Keratinocyte (primary cell): ENCODE measurements at regions not wholly inside any gene's neighbourhood (a gene's known extent, or its start where the extent isn't known, plus 50 kb on each side); places are given as distances from the start of the nearest gene placed in this dataset.

ENCODE experiments used
- DNase-seq: peaks from one replicate; pipeline ENCODE4 v3.0.0-alpha.2; 2011; ENCODE audit warnings: low read depth, missing footprints, low spot score
- FAIRE-seq: peaks from 2 replicates; lab custom pipeline; 2011; peaks lifted over from hg19 to GRCh38; lab: Jason Lieb, UNC
- H2AFZ ChIP-seq: 2 replicates; pipeline ENCODE4 v1.6.0; 2012; ENCODE audit warnings: low read length, control low read depth, inconsistent platforms; ENCODE audit not compliant: control insufficient read depth
- H3K27ac ChIP-seq: 2 replicates; pipeline ENCODE4 v1.5.1; 2011; ENCODE audit warnings: low read length; ENCODE audit not compliant: control insufficient read depth, insufficient read depth
- H3K27me3 ChIP-seq: 3 replicates; pipeline ENCODE4 v1.6.0; 2011; ENCODE audit warnings: low read length; ENCODE audit not compliant: control insufficient read depth, insufficient read depth; ENCODE audit errors: extremely low read depth
- H3K36me3 ChIP-seq, 2 experiments: 2 replicates in 1 of 2; 3 replicates in 1 of 2; pipeline ENCODE4 v1.5.1; 2011; ENCODE audit warnings: low read length in 2 of 2, mild to moderate bottlenecking in 1 of 2; ENCODE audit not compliant: control insufficient read depth in 2 of 2, insufficient read depth in 2 of 2; ENCODE audit errors: extremely low read depth in 1 of 2
- H3K4me1 ChIP-seq: 3 replicates; pipeline ENCODE4 v1.5.1; 2011; ENCODE audit warnings: low read length; ENCODE audit not compliant: control insufficient read depth, insufficient read depth; ENCODE audit errors: extremely low read depth
- H3K4me2 ChIP-seq: 3 replicates; pipeline ENCODE4 v1.6.0; 2011; ENCODE audit warnings: low read depth, low read length; ENCODE audit not compliant: control insufficient read depth, insufficient read depth; ENCODE audit errors: extremely low read depth
- H3K4me3 ChIP-seq, 3 experiments: fragments of 200-600 bp in 1 of 3; sonication (generic) in 1 of 3; 2 replicates in 2 of 3; 3 replicates in 1 of 3; pipeline ENCODE4 v1.5.1; 2011 to 2016; ENCODE audit warnings: low read length in 3 of 3, mild to moderate bottlenecking in 3 of 3, control low read depth in 2 of 3, inconsistent platforms in 1 of 3, low read depth in 1 of 3, mixed read lengths in 1 of 3, mixed run types in 1 of 3, moderate library complexity in 1 of 3; ENCODE audit not compliant: control insufficient read depth in 2 of 3, insufficient read depth in 2 of 3; ENCODE audit errors: extremely low read depth in 1 of 3
- H3K79me2 ChIP-seq: 2 replicates; pipeline ENCODE4 v1.6.0; 2012; ENCODE audit warnings: low read length; ENCODE audit not compliant: control insufficient read depth, insufficient read depth
- H3K9ac ChIP-seq: 3 replicates; pipeline ENCODE4 v1.6.0; 2011; ENCODE audit warnings: low read length; ENCODE audit not compliant: control insufficient read depth, insufficient read depth; ENCODE audit errors: extremely low read depth
- H3K9me1 ChIP-seq: 3 replicates; pipeline ENCODE4 v1.6.0; 2011; ENCODE audit warnings: low read length; ENCODE audit not compliant: control insufficient read depth, insufficient read depth; ENCODE audit errors: extremely low read depth
- H3K9me3 ChIP-seq: 2 replicates; pipeline ENCODE4 v1.5.1; 2012; ENCODE audit warnings: low read depth, low read length; ENCODE audit not compliant: control insufficient read depth
- H4K20me1 ChIP-seq: 3 replicates; pipeline ENCODE4 v1.6.0; 2011; ENCODE audit warnings: low read length; ENCODE audit not compliant: control insufficient read depth, insufficient read depth; ENCODE audit errors: extremely low read depth
- EZH2 ChIP-seq: IDR thresholded peaks from one replicate; pipeline ENCODE4 v1.6.1; 2012; ENCODE audit warnings: inconsistent platforms, mild to moderate bottlenecking, low read length, moderate library complexity
- dilution Hi-C: fragments of 300-500 bp; cut with MboI; formaldehyde crosslinking; loops from one replicate; pipeline ENCODE4 v1.7.0; 2020; ENCODE audit warnings: low sequenced_read_pairs; ENCODE audit not compliant: extremely low pct_ligation_motif_present
- TF ChIP-seq, protein P1 (sequence below), 3 experiments: IDR thresholded peaks in 1 of 3; conservative IDR thresholded peaks in 1 of 3; optimal IDR thresholded peaks in 1 of 3; 2 replicates in 2 of 3; 3 replicates in 1 of 3; pipeline versions ENCODE3 to v1.5.1; 2011; ENCODE audit warnings: low read length in 3 of 3, mild to moderate bottlenecking in 3 of 3, moderate library complexity in 2 of 3, control low read depth in 1 of 3, inconsistent platforms in 1 of 3; ENCODE audit not compliant: insufficient read depth in 2 of 3; ENCODE audit errors: extremely low read depth in 1 of 3

DNA sequence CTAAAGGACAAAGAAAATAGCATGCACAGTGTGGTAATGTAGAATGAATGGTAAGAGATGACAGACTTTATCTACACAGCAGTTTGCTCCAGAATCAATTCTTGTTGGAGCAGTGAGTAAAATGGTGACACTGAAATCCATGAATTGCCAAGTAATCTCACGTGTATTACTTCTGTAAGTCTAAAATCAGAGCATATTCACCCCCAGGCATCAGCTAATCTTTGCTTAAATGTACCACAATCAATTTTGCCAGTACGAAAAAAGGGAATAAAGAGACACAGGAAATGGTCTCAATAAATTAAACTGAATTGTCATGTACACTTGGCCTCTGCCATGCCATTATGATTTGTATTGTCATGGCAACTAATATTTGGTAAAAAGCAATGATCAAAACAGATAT is 294.2 kb downstream of the PCDH17 start:
- H3K4me3 ChIP-seq, result no peak overlapping the region
- H3K9me1 ChIP-seq, result no peaks in the 10 kb centered on the region
- no peaks in the 10 kb centered on the region for H3K79me2 ChIP-seq
- TF ChIP-seq, protein P1, sequence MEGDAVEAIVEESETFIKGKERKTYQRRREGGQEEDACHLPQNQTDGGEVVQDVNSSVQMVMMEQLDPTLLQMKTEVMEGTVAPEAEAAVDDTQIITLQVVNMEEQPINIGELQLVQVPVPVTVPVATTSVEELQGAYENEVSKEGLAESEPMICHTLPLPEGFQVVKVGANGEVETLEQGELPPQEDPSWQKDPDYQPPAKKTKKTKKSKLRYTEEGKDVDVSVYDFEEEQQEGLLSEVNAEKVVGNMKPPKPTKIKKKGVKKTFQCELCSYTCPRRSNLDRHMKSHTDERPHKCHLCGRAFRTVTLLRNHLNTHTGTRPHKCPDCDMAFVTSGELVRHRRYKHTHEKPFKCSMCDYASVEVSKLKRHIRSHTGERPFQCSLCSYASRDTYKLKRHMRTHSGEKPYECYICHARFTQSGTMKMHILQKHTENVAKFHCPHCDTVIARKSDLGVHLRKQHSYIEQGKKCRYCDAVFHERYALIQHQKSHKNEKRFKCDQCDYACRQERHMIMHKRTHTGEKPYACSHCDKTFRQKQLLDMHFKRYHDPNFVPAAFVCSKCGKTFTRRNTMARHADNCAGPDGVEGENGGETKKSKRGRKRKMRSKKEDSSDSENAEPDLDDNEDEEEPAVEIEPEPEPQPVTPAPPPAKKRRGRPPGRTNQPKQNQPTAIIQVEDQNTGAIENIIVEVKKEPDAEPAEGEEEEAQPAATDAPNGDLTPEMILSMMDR (optimal IDR thresholded peaks at IDR 0.05 in 1 of 3, IDR thresholded peaks at IDR 0.05 in 1 of 3, conservative IDR thresholded peaks at IDR 0.05 in 1 of 3; ENCODE audit: extremely low read depth in 1 of 3, insufficient read depth in 2 of 3, low read length in 3 of 3), result no peak
- TF ChIP-seq EZH2, result no peak
- no peaks in the 10 kb centered on the region for H3K27me3 ChIP-seq
- H4K20me1 ChIP-seq, result no peaks in the 10 kb centered on the region
- no peak overlapping the region for H3K9ac ChIP-seq
- H3K4me2 ChIP-seq, result no peak overlapping the region
- no peak overlapping the region for H3K27ac ChIP-seq
- H3K4me1 ChIP-seq, result no peaks in the 10 kb centered on the region
- H2AFZ ChIP-seq, result no peak overlapping the region
- FAIRE-seq (no peak), DNase-seq (no peak)
- no peaks in the 10 kb centered on the region for H3K36me3 ChIP-seq
- dilution Hi-C loops, result no loop called here
- peaks cover 3% of the 10 kb centered on the region for H3K9me3 ChIP-seq

DNA sequence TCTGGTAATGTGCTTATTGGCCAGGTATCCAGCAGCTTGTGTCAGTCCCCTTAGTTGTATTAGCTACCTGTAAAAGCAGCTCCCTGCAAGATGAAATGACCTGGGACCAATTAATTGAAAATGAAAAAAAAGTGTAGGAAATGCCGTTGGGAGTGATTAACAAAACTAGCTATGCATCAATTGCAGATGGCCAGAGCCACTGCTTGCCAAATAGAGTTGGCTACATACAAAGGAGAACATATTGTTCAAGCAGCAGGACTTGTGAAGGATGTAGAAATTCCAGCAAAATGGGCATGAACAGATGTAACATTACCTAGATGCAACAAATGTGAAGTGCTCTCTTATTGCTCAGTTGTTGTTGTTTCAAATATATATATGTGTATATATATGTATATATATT is 300.5 kb downstream of the PCDH17 start:
- DNase-seq (no peak), FAIRE-seq (no peak)
- H3K36me3 ChIP-seq, result no peaks in the 10 kb centered on the region
- H3K9me3 ChIP-seq, result no peaks in the 10 kb centered on the region
- H3K27me3 ChIP-seq, result no peaks in the 10 kb centered on the region
- no peak overlapping the region for H3K9ac ChIP-seq
- no peak overlapping the region for H3K4me3 ChIP-seq
- TF ChIP-seq, protein P1 (optimal IDR thresholded peaks at IDR 0.05 in 1 of 3, IDR thresholded peaks at IDR 0.05 in 1 of 3, conservative IDR thresholded peaks at IDR 0.05 in 1 of 3; ENCODE audit: extremely low read depth in 1 of 3, insufficient read depth in 2 of 3, low read length in 3 of 3), result no peak
- TF ChIP-seq EZH2, result no peak
- no peaks in the 10 kb centered on the region for H4K20me1 ChIP-seq
- no peak overlapping the region for H3K4me2 ChIP-seq
- no peaks in the 10 kb centered on the region for H3K79me2 ChIP-seq
- H3K27ac ChIP-seq, result no peak overlapping the region
- dilution Hi-C loops, result no loop called here
- H3K4me1 ChIP-seq, result no peaks in the 10 kb centered on the region
- no peak overlapping the region for H2AFZ ChIP-seq
- H3K9me1 ChIP-seq, result no peaks in the 10 kb centered on the region
